ENCODE measurements at regions not wholly inside any gene's neighbourhood (a gene's known extent, or its start where the extent isn't known, plus 50 kb on each side); places are given as distances from the start of the nearest gene placed in this dataset.
"Not testable (repeated sequence)": the region's sequence is repeated elsewhere in the genome, so short reads cannot be mapped to it uniquely, and the experiment has no call there.

DNA sequence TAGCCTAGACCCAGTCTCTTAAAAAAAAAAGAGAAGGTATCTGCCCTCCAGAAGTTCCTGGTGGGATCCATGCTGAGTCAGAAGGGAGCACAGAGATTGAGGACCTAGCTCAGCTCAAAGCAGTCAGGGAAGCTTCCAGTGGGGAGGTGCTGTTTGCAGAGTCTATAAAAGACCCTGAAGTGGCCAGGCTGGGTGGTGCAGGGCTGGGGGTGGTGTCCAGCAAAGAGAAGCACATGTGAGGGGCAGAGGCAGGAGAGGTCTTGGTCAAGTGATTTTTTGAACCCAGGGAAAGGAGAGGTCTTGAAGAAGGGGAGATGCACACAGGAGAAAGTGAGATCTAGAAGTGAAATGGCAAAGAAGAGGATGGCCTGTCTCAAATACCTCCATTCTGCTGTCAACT, 130.4 kb upstream of the PODXL start:
- intact Hi-C loops (cut with micrococcal nuclease) = no loop called here
- Mint-ChIP-seq H3K9me3 (no peaks in the 10 kb centered on the region), H3K27ac (no peak overlapping the region), H3K4me1 (ENCODE audit: low read depth) (peaks cover 2% of the 10 kb centered on the region), H3K27me3 (peaks cover 9% of the 10 kb centered on the region), H3K36me3 (ENCODE audit: low read depth) (no peaks in the 10 kb centered on the region), H3K4me3 (no peak overlapping the region)

DNA sequence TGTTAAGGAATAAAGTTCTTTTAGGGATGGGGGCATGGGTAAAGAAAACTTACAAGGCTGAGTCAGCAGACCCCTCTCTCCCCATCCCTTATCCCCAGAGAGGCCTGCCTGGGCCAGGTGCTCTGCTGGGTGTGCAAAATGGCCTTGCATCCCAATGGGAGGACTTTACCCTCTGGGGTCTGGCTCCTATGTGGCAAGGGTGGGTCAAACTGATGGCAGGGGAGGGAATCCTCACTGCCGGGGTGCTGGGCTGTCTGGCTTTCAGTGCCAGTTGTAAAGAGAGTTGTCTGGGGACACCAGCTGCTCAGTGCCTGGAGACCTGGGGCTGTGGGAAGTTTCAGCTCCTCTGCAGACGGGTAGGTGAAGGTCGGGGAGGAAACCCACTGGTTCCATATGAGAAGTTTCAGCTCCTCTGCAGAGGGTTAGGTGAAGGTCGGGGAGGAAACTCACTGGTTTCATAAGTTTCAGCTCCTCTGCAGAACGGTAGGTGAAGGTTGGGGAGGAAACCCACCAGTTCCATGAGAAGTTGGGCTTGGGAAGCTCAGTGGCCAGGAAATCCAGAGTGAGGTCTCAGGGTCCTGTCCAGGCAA, 127.2 kb upstream of the PODXL start:
- intact Hi-C loops (cut with micrococcal nuclease) = no loop called here
- Mint-ChIP-seq H3K36me3 (ENCODE audit: low read depth) (no peaks in the 10 kb centered on the region), H3K4me3 (no peak overlapping the region), H3K4me1 (ENCODE audit: low read depth) (no peaks in the 10 kb centered on the region), H3K27ac (no peak overlapping the region), H3K27me3 (peaks cover 9% of the 10 kb centered on the region), H3K9me3 (no peaks in the 10 kb centered on the region)

DNA sequence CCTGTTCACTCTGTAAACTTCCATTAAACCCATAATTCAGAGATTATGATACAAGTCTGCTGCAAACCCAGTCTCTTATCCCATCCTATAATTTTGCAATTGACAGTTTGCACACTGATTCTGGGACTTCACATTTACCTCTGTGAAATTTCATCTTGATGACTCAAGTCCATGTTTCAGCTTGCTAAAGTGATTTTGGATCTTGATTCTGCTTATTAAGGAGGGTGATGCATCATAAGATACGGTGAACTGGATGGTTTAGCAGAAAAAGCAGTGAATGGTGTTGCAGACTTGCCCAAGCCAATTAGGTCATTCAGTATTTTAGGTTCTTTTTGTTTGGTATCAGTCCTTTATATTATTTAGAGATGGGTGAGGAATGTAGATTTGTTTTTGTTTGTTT, 125.5 kb upstream of the PODXL start:
- H3K4me3 Mint-ChIP-seq = no peak overlapping the region
- no peaks in the 10 kb centered on the region for H3K36me3 Mint-ChIP-seq (ENCODE audit: low read depth)
- no peak overlapping the region for H3K27ac Mint-ChIP-seq
- H3K27me3 Mint-ChIP-seq = peaks cover 9% of the 10 kb centered on the region
- H3K4me1 Mint-ChIP-seq (ENCODE audit: low read depth) = no peaks in the 10 kb centered on the region
- H3K9me3 Mint-ChIP-seq = no peaks in the 10 kb centered on the region
- intact Hi-C loops (cut with micrococcal nuclease) = no loop called here

DNA sequence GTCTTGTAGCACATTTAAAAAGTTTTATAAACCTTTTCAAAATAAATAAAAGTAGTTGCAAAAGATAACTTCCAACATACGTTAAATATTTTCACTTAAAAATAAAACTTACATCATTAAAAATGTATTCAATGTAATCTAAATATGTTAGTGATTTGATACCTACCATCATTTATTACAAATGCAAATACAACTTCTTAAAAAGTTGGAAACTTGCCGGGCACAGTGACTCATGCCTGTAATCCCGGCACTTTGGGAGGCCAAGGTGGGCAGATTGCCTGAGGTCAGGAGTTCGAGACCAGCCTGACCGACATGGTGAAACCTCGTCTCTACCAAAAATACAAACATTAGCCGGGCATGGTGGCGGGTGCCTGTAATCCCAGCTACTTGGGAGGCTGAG, 122.6 kb upstream of the PODXL start:
- H3K27me3 Mint-ChIP-seq; intact Hi-C loops (cut with micrococcal nuclease); H3K4me1 Mint-ChIP-seq (ENCODE audit: low read depth); H3K9me3 Mint-ChIP-seq; H3K4me3 Mint-ChIP-seq; H3K36me3 Mint-ChIP-seq (ENCODE audit: low read depth); H3K27ac Mint-ChIP-seq: not testable (repeated sequence)

DNA sequence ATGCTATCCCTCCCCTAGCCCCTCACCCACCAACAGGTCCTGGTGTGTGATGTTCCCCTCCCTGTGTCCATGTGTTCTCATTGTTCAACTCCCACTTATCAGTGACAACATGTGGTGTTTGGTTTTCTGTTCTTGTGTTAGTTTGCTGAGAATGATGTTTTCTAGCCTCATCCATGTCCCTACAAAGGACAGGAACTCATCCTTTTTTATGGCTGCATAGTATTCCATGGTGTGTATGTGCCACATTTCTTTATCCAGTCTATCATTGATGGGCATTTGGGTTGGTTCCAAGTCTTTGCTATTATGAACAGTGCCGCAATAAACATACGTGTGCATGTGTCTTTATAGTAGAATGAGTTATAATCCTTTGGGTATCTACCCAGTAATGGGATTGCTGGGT, 120.4 kb upstream of the PODXL start:
- H3K4me1 Mint-ChIP-seq (ENCODE audit: low read depth); H3K27me3 Mint-ChIP-seq; H3K27ac Mint-ChIP-seq; H3K4me3 Mint-ChIP-seq; intact Hi-C loops (cut with micrococcal nuclease); H3K36me3 Mint-ChIP-seq (ENCODE audit: low read depth); H3K9me3 Mint-ChIP-seq: not testable (repeated sequence)

DNA sequence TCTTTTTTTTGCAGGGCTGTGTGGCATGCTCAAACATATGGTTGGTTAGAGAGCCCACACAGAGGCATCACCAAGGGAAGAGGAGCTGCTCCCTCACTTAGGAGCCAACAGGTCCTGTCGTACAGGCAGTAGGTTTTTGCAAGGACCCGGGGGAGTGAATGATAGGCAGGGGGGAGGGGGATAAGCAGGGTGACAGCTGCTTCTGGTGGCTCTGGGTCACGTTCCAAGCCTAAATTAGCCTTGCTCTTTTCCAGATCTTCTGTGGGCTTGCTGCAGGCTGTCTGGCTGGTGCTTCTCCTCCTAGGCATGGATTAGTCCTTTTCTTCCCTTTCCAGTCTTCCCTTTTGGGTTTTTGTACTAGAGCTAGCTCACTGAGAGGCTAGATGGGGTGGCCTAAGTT, 117.7 kb upstream of the PODXL start:
- intact Hi-C loops (cut with micrococcal nuclease) = no loop called here
- H3K4me3 Mint-ChIP-seq = no peak overlapping the region
- H3K9me3 Mint-ChIP-seq = no peaks in the 10 kb centered on the region
- H3K27me3 Mint-ChIP-seq = peaks cover under 1% of the 10 kb centered on the region
- H3K27ac Mint-ChIP-seq = no peak overlapping the region
- no peaks in the 10 kb centered on the region for H3K4me1 Mint-ChIP-seq (ENCODE audit: low read depth)
- no peaks in the 10 kb centered on the region for H3K36me3 Mint-ChIP-seq (ENCODE audit: low read depth)

DNA sequence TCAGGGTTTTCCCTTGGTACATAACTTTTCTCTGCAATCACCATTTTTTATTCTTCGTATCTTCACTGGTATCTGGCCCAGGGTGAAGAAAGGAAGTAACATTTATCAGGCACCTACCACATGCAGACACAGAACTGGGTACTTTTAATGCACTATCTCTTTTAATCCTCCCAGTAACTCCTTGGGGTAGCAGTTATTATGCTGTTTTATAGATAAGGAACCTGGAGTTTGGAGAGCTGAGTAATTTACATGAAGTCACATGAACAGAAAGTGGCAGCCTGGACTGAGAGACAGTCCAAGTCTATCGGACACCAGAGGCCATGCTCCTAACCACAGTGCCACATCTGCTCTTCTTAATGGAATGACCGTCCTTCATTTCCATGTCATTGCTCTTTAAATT, 117.1 kb upstream of the PODXL start:
- H3K27ac Mint-ChIP-seq = no peak overlapping the region
- intact Hi-C loops (cut with micrococcal nuclease) = no loop called here
- H3K4me1 Mint-ChIP-seq (ENCODE audit: low read depth) = no peaks in the 10 kb centered on the region
- no peak overlapping the region for H3K4me3 Mint-ChIP-seq
- no peaks in the 10 kb centered on the region for H3K27me3 Mint-ChIP-seq
- no peaks in the 10 kb centered on the region for H3K9me3 Mint-ChIP-seq
- H3K36me3 Mint-ChIP-seq (ENCODE audit: low read depth) = no peaks in the 10 kb centered on the region

DNA sequence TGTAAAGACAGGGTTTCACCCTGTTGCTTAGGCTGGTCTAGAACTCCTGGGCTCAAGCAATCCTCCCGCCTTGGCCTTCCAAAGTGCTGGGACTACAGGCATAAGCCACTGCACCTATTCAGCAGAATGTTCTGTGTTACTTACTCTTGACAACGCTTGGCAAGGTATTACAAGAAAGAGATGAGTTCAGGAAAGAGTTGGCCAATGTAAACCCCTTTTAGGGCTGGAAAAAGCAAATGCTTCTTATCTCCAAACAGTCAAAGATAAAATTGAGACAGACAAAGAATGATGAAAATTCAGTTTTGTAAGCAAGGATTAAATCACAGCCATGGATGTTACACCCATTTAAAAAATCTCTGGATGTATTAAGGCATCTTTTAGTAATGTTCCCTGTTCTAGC, 114.0 kb upstream of the PODXL start:
- no peaks in the 10 kb centered on the region for H3K4me1 Mint-ChIP-seq (ENCODE audit: low read depth)
- intact Hi-C loops (cut with micrococcal nuclease) = no loop called here
- peaks cover 2% of the 10 kb centered on the region for H3K27me3 Mint-ChIP-seq

DNA sequence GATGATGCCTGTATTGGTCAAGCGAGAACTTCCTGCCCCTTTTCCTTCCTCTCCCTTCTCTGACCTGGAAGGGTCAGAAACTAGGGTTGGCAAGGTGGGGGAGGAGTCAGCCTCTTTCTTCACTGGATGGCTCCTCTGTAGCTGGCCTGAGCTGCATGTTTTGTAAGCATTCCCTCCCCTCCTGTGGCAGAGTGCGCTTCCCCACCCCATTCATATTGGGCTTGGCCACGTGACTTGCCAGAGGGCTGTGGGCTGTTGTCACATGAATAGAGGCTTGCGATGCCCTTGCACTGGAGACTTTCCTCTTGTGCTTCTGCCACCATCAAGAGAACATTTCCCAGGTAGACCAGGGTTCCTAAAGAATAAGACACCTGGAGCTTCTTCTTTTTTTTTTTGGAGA, 111.3 kb upstream of the PODXL start:
- H3K4me3 Mint-ChIP-seq = no peak overlapping the region
- H3K4me1 Mint-ChIP-seq (ENCODE audit: low read depth) = no peaks in the 10 kb centered on the region
- peaks cover 2% of the 10 kb centered on the region for H3K27me3 Mint-ChIP-seq
- H3K27ac Mint-ChIP-seq = no peak overlapping the region
- intact Hi-C loops (cut with micrococcal nuclease) = no loop called here
- H3K36me3 Mint-ChIP-seq (ENCODE audit: low read depth) = no peaks in the 10 kb centered on the region
- H3K9me3 Mint-ChIP-seq = no peaks in the 10 kb centered on the region

More for the DNA sequence above, 114.0 kb upstream of the PODXL start:
- H3K9me3 Mint-ChIP-seq = no peaks in the 10 kb centered on the region
- no peak overlapping the region for H3K27ac Mint-ChIP-seq
- H3K4me3 Mint-ChIP-seq = no peak overlapping the region
- no peaks in the 10 kb centered on the region for H3K36me3 Mint-ChIP-seq (ENCODE audit: low read depth)

DNA sequence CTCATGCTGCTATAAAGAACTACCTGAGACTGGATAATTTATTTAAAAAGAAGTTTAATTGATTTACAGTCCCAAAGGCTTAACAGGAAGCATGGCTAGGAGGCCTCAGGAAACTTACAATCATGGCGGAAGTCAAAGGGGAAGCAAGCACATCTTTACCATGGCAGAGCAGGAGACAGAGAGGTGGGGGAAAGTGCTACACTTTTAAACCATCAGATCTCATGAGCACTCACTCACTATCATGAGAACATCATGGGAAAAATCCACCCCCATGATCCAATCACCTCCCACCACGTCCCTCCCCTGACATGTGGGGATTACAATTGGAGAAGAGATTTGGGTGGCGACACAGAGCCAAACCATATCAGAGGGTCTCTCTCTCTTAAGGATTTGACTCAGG, 108.6 kb upstream of the PODXL start:
- intact Hi-C loops (cut with micrococcal nuclease) = no loop called here
- Mint-ChIP-seq H3K27ac (no peak overlapping the region), H3K27me3 (peaks cover 5% of the 10 kb centered on the region), H3K36me3 (ENCODE audit: low read depth) (no peaks in the 10 kb centered on the region), H3K4me3 (no peak overlapping the region), H3K9me3 (no peaks in the 10 kb centered on the region), H3K4me1 (ENCODE audit: low read depth) (no peaks in the 10 kb centered on the region)

DNA sequence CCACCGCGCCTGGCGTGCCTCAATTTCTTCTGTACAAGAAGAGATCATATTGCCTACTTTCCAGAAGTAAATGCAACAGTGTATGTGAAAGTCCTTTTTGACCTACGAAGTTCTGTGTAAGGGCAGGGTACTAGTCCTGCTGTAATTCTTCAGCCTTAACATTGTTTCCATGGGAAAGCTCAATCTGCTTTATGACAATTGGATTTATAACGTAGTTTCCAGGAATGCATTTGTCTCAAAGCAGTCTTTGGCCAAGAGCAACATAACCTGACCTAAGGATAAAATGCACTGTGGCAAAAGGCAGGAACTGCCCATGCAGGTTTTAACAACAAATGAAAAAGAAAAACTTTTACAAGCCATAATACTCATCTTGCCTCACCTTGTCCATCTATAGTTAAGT, 108.1 kb upstream of the PODXL start:
- Mint-ChIP-seq H3K36me3 (ENCODE audit: low read depth) (no peaks in the 10 kb centered on the region), H3K4me1 (ENCODE audit: low read depth) (no peaks in the 10 kb centered on the region), H3K9me3 (no peaks in the 10 kb centered on the region), H3K27me3 (peaks cover 5% of the 10 kb centered on the region), H3K27ac (no peak overlapping the region), H3K4me3 (no peak overlapping the region)
- intact Hi-C loops (cut with micrococcal nuclease) = no loop called here

DNA sequence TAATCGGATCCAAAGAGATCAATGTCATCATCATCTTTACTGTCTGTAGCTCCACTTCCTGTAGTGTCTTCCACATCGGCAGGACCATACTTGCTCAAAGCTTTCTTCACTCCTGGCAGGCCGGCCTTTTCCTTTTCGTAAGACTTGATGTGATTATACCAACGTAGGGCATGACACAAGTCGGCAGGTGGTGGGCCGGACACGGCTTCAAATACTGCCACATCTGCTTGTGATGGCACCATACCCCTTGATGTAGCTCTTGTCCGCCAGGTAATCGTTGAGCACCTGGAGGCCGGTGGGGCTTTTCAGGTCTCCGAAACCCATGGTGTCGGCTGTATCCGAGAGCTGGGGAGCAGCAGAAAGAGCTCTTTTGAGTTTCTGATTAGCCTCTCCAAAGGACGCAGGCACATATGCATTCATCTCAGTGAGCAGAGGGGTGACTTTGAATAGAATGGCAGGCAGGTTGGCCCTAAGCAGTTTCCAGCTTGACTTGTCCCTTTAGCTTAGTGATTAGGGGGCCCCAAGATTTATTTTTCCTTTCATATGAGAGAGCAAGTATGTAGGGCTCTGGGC, 106.0 kb upstream of the PODXL start:
- H3K9me3 Mint-ChIP-seq; H3K36me3 Mint-ChIP-seq (ENCODE audit: low read depth); H3K27me3 Mint-ChIP-seq; H3K4me1 Mint-ChIP-seq (ENCODE audit: low read depth); H3K4me3 Mint-ChIP-seq; intact Hi-C loops (cut with micrococcal nuclease); H3K27ac Mint-ChIP-seq: not testable (repeated sequence)

DNA sequence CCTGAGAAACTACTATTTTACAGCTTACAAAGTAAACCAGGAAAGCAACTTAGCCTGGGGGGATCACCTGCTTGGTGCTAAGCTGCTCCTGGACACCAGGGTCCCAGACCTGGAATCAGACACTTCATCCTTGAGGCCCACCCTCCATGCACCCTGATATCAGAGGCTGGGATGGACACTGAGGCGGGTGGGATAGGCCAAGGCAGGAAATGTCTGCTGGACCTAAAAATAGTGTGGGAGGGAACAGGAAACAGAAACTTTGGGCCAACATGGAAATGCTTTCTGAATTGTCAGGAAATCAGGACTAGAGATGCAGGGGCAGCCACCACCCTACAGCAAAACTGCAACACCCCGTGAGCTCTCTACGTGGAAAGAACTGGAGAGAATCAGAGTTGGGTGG, 101.5 kb upstream of the PODXL start:
- Mint-ChIP-seq H3K4me1 (ENCODE audit: low read depth) (no peaks in the 10 kb centered on the region), H3K27me3 (peaks cover 7% of the 10 kb centered on the region), H3K9me3 (no peaks in the 10 kb centered on the region), H3K36me3 (ENCODE audit: low read depth) (no peaks in the 10 kb centered on the region), H3K27ac (no peak overlapping the region), H3K4me3 (no peak overlapping the region)
- intact Hi-C loops (cut with micrococcal nuclease) = no loop called here

DNA sequence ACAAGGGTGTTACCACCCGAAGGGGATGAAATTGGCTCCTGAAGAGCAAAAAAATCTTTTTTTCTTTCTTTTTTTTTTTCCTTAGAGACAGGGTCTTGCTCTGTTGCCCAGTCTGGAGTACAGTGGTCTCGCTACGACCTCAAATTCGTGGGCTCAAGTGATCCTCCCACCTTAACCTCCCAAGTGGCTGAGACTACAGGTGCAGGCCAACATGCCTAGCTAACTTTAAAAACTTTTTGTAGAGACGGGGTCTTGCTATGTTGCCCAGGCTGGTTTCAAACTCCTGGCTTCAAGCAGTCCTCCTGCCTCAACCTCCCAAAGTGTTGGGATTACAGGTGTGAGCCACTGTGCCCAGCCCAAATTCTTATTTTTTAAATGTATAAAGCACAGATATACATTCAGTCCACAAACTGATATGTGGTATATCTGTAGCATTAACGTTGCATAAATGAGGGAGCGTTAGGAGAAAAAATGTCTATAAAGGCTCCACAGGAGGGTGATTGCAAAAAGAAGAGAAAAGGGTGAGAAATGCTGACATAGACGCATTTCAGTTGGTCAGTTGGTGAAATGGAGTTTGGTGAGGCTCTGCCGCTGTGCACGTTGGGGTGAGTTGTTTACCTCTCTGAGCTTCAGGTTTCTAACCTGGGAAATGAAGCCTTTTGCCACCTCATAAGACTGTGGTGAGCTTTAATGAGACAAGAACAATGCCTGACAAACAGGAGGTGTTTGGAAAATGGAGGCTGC, 100.7 kb upstream of the PODXL start:
- intact Hi-C loops (cut with micrococcal nuclease) = no loop called here

DNA sequence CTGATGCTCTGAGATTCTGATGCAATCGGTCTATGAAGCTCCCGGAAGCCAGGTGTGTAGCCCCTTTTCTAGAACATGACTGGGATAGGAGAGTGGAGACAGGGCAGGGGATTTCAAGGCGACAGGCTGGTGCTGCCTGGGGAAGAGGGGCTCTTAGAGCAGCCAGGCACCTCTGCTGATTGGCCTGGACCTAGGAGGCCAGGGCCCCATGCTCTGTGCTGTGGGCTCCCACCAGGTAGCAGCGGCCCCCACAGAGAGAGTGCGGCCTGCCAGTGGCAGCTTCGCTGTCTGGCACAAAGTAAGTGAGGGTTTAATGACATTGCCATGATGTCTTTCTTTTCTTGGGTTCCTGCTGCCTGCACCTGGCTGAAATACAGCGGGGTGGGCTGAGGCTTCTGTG, 99.4 kb upstream of the PODXL start:
- Mint-ChIP-seq H3K27ac (no peak overlapping the region), H3K4me3 (no peak overlapping the region), H3K9me3 (no peaks in the 10 kb centered on the region), H3K4me1 (ENCODE audit: low read depth) (no peaks in the 10 kb centered on the region), H3K36me3 (ENCODE audit: low read depth) (no peaks in the 10 kb centered on the region), H3K27me3 (peaks cover 3% of the 10 kb centered on the region)
- intact Hi-C loops (cut with micrococcal nuclease) = no loop called here

More for the DNA sequence above, 100.7 kb upstream of the PODXL start:
- Mint-ChIP-seq H3K9me3 (no peaks in the 10 kb centered on the region), H3K4me1 (ENCODE audit: low read depth) (no peaks in the 10 kb centered on the region), H3K4me3 (no peak overlapping the region), H3K36me3 (ENCODE audit: low read depth) (no peaks in the 10 kb centered on the region), H3K27ac (no peak overlapping the region), H3K27me3 (peaks cover 7% of the 10 kb centered on the region)
